ENCODE measurements at regions not wholly inside any gene's neighbourhood (a gene's known extent, or its start where the extent isn't known, plus 50 kb on each side); places are given as distances from the start of the nearest gene placed in this dataset.

DNA sequence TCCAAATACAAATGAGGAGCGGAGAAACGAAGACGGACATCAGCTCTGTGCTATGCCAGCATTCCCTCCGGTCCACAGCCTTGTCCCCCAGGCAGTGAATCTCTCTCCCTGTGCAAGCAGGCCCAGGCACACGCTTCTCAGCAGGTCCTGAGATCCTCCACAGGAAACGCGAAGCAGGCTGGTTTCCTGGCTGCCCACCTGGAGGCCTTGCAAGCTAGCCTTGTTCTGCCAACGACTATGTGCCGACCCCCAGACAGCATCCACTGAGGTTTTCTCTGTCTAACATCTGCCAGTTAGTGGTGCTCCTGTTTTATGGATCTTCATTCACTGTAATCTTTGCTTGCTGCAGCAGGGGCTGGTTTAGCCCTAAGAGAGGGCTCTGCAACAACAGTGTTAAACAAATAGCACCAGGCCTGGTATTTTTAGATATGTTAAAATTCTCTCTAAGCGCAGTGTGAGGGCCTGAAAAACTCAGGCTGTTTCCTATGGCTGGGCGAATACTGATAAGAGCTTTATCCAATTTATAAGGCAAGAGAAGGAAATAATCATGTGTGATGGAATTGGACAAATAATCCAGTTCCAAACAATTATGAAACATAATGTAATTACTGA lies 386.0 kb upstream of the ARID1B start:
- WGBS (ENCODE audit: insufficient coverage, low lambda C conversion rate), result 80% methylated on average over 1 of the region's 11 CpGs
- no peak for DNase-seq

GRCh38 chr6:156390621-156391020 lies 386.6 kb upstream of the ARID1B start:
- Histone ChIP-seq H3K9me3 (ENCODE audit: control insufficient read depth, low read depth, low read length) (no peaks in the 10 kb centered on the region), H3K27me3 (ENCODE audit: control insufficient read depth, insufficient read depth, low read length) (no peaks in the 10 kb centered on the region)
- no CpG with 5 or more reads among the region's 3 CpGs for WGBS (ENCODE audit: insufficient coverage, low lambda C conversion rate)

More for the DNA sequence above, 386.0 kb upstream of the ARID1B start:
- no peak overlapping the region for H3K4me3 ChIP-seq (ENCODE audit: low read length)
- no peaks in the 10 kb centered on the region for H3K36me3 ChIP-seq (ENCODE audit: control insufficient read depth, insufficient read depth, low read length)
- H3K27me3 ChIP-seq (ENCODE audit: control insufficient read depth, insufficient read depth, low read length), result no peaks in the 10 kb centered on the region
- no peaks in the 10 kb centered on the region for H3K9me3 ChIP-seq (ENCODE audit: control insufficient read depth, low read depth, low read length)
- H3K27ac ChIP-seq (ENCODE audit: low read length), result no peak overlapping the region
- H3K4me1 ChIP-seq (ENCODE audit: control insufficient read depth, insufficient read depth, low read length), result no peaks in the 10 kb centered on the region

GRCh38 chr6:156389296-156389695 lies 387.9 kb upstream of the ARID1B start:
- Histone ChIP-seq H3K9me3 (ENCODE audit: control insufficient read depth, low read depth, low read length) (no peaks in the 10 kb centered on the region), H3K27ac (ENCODE audit: low read length) (no peak overlapping the region), H3K4me3 (ENCODE audit: low read length) (no peak overlapping the region), H3K4me1 (ENCODE audit: control insufficient read depth, insufficient read depth, low read length) (no peaks in the 10 kb centered on the region), H3K36me3 (ENCODE audit: control insufficient read depth, insufficient read depth, low read length) (no peaks in the 10 kb centered on the region), H3K27me3 (ENCODE audit: control insufficient read depth, insufficient read depth, low read length) (no peaks in the 10 kb centered on the region)
- DNase-seq, result no peak
- 90% methylated on average over 2 of the region's 10 CpGs for WGBS (ENCODE audit: insufficient coverage, low lambda C conversion rate)

More at GRCh38 chr6:156390621-156391020, 386.6 kb upstream of the ARID1B start:
- no peak for DNase-seq
- Histone ChIP-seq H3K27ac (ENCODE audit: low read length) (no peak overlapping the region), H3K4me1 (ENCODE audit: control insufficient read depth, insufficient read depth, low read length) (no peaks in the 10 kb centered on the region), H3K36me3 (ENCODE audit: control insufficient read depth, insufficient read depth, low read length) (no peaks in the 10 kb centered on the region), H3K4me3 (ENCODE audit: low read length) (no peak overlapping the region)

DNA sequence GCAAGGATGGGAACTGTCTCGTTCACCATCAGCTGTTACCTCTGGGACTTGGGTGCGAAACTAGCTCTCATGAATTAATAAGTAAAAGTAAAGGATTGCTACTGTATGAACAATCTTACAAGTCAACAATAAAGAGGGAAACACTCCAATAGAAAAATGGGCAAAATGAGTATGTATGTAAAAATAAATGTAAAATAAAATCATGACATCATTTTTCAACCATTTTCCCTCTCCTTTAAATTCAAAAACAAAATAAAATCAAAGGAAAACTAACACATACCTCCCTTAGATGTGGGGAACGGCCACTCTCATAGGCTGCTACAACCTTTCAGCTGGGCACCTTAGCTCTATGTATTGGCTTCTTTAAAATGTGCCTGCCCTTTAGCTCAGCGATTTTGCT lies 389.7 kb upstream of the ARID1B start:
- Histone ChIP-seq H3K4me3 (ENCODE audit: low read length) (no peak overlapping the region), H3K36me3 (ENCODE audit: control insufficient read depth, insufficient read depth, low read length) (no peaks in the 10 kb centered on the region), H3K27ac (ENCODE audit: low read length) (no peak overlapping the region), H3K4me1 (ENCODE audit: control insufficient read depth, insufficient read depth, low read length) (no peaks in the 10 kb centered on the region), H3K9me3 (ENCODE audit: control insufficient read depth, low read depth, low read length) (no peaks in the 10 kb centered on the region), H3K27me3 (ENCODE audit: control insufficient read depth, insufficient read depth, low read length) (no peaks in the 10 kb centered on the region)
- WGBS (ENCODE audit: insufficient coverage, low lambda C conversion rate), result 100% methylated on average over 2 of the region's 4 CpGs
- DNase-seq, result no peak

DNA sequence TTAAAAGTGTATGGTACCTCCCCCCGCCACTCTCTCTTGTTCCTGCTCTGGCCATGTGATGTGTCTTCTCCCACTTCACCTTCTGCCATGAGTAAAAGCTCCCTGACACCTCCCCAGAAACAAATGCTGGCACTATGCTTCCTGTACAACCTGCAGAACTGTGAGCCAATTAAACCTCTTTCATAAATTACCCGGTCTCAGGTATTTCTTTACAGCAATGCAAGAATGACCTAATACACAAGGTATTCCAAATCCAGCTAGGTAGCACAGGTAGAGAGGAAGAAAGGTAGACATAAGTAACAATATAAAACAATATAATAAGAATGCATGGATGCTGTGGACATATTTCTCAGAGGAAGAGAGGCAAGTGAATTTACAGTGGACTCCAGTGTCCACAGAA lies 394.1 kb upstream of the ARID1B start:
- H3K9me3 ChIP-seq (ENCODE audit: control insufficient read depth, low read depth, low read length), result no peaks in the 10 kb centered on the region
- H3K4me3 ChIP-seq (ENCODE audit: low read length), result no peak overlapping the region
- H3K4me1 ChIP-seq (ENCODE audit: control insufficient read depth, insufficient read depth, low read length), result no peaks in the 10 kb centered on the region
- no peaks in the 10 kb centered on the region for H3K27me3 ChIP-seq (ENCODE audit: control insufficient read depth, insufficient read depth, low read length)
- DNase-seq, result no peak
- no peak overlapping the region for H3K27ac ChIP-seq (ENCODE audit: low read length)
- no CpG with 5 or more reads among the region's 2 CpGs for WGBS (ENCODE audit: insufficient coverage, low lambda C conversion rate)
- no peaks in the 10 kb centered on the region for H3K36me3 ChIP-seq (ENCODE audit: control insufficient read depth, insufficient read depth, low read length)

- Histone ChIP-seq H3K9me3 (ENCODE audit: control insufficient read depth, low read depth, low read length) (no peaks in the 10 kb centered on the region), H3K27ac (ENCODE audit: low read length) (no peak overlapping the region), H3K4me1 (ENCODE audit: control insufficient read depth, insufficient read depth, low read length) (no peaks in the 10 kb centered on the region), H3K36me3 (ENCODE audit: control insufficient read depth, insufficient read depth, low read length) (no peaks in the 10 kb centered on the region), H3K27me3 (ENCODE audit: control insufficient read depth, insufficient read depth, low read length) (no peaks in the 10 kb centered on the region), H3K4me3 (ENCODE audit: low read length) (no peak overlapping the region)
- WGBS (ENCODE audit: insufficient coverage, low lambda C conversion rate), result 37% methylated on average over 2 of the region's 7 CpGs
- peak in 1 of 2 donors; percentile 34 for DNase-seq
These were observed 397.5 kb upstream of the ARID1B start for GRCh38 chr6:156379392-156380289.

- no peak for DNase-seq
- no CpG with 5 or more reads among the region's 1 CpG for WGBS (ENCODE audit: insufficient coverage, low lambda C conversion rate)
- H3K36me3 ChIP-seq (ENCODE audit: control insufficient read depth, insufficient read depth, low read length), result no peaks in the 10 kb centered on the region
- H3K4me3 ChIP-seq (ENCODE audit: low read length), result no peak overlapping the region
- no peaks in the 10 kb centered on the region for H3K4me1 ChIP-seq (ENCODE audit: control insufficient read depth, insufficient read depth, low read length)
- no peak overlapping the region for H3K27ac ChIP-seq (ENCODE audit: low read length)
- no peaks in the 10 kb centered on the region for H3K9me3 ChIP-seq (ENCODE audit: control insufficient read depth, low read depth, low read length)
- no peaks in the 10 kb centered on the region for H3K27me3 ChIP-seq (ENCODE audit: control insufficient read depth, insufficient read depth, low read length)
These were observed 398.3 kb upstream of the ARID1B start for GRCh38 chr6:156378853-156379252.

- Histone ChIP-seq H3K4me1 (ENCODE audit: control insufficient read depth, insufficient read depth, low read length) (no peaks in the 10 kb centered on the region), H3K27ac (ENCODE audit: low read length) (no peak overlapping the region), H3K36me3 (ENCODE audit: control insufficient read depth, insufficient read depth, low read length) (no peaks in the 10 kb centered on the region), H3K9me3 (ENCODE audit: control insufficient read depth, low read depth, low read length) (no peaks in the 10 kb centered on the region), H3K27me3 (ENCODE audit: control insufficient read depth, insufficient read depth, low read length) (no peaks in the 10 kb centered on the region), H3K4me3 (ENCODE audit: low read length) (no peak overlapping the region)
- DNase-seq, result no peak
These were observed 401.1 kb upstream of the ARID1B start for GRCh38 chr6:156376091-156376490.

GRCh38 chr6:156359912-156360311 lies 417.3 kb upstream of the ARID1B start:
- Histone ChIP-seq H3K9me3 (ENCODE audit: control insufficient read depth, low read depth, low read length) (no peaks in the 10 kb centered on the region), H3K27ac (ENCODE audit: low read length) (no peak overlapping the region), H3K4me3 (ENCODE audit: low read length) (no peak overlapping the region), H3K4me1 (ENCODE audit: control insufficient read depth, insufficient read depth, low read length) (no peaks in the 10 kb centered on the region), H3K36me3 (ENCODE audit: control insufficient read depth, insufficient read depth, low read length) (no peaks in the 10 kb centered on the region), H3K27me3 (ENCODE audit: control insufficient read depth, insufficient read depth, low read length) (no peaks in the 10 kb centered on the region)
- DNase-seq, result no peak
- WGBS (ENCODE audit: insufficient coverage, low lambda C conversion rate), result 96% methylated on average over 4 of the region's 12 CpGs

GRCh38 chr6:156352861-156353260 lies 424.3 kb upstream of the ARID1B start:
- H3K4me3 ChIP-seq (ENCODE audit: low read length), result no peak overlapping the region
- no peaks in the 10 kb centered on the region for H3K4me1 ChIP-seq (ENCODE audit: control insufficient read depth, insufficient read depth, low read length)
- DNase-seq, result no peak
- H3K9me3 ChIP-seq (ENCODE audit: control insufficient read depth, low read depth, low read length), result no peaks in the 10 kb centered on the region
- H3K27ac ChIP-seq (ENCODE audit: low read length), result no peak overlapping the region
- H3K27me3 ChIP-seq (ENCODE audit: control insufficient read depth, insufficient read depth, low read length), result no peaks in the 10 kb centered on the region
- H3K36me3 ChIP-seq (ENCODE audit: control insufficient read depth, insufficient read depth, low read length), result no peaks in the 10 kb centered on the region

Measured in large intestine (tissue), 3 donors.